ENCODE measurements at regions not wholly inside any gene's neighbourhood (a gene's known extent, or its start where the extent isn't known, plus 50 kb on each side); places are given as distances from the start of the nearest gene placed in this dataset.

DNA sequence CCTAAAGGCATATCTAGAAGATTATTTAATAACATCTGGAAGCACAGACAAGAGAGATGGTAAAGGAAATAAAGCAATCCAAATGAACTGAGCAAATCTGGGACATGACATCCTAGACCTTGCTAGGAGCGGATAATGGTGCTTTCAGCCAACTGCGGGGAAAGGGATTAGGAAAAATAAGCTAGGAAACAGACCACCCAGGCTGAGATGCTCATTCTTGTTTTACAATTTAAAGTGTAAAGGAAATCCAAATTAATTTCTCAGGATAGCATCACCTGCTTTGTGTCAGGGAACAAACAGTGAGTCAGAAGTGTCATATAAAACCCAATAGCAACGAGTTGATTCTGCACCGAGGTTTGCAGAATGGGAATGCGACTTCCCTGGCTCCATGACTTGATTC, 112.5 kb upstream of the CXCR4 start:
- TF ChIP-seq, protein P1, sequence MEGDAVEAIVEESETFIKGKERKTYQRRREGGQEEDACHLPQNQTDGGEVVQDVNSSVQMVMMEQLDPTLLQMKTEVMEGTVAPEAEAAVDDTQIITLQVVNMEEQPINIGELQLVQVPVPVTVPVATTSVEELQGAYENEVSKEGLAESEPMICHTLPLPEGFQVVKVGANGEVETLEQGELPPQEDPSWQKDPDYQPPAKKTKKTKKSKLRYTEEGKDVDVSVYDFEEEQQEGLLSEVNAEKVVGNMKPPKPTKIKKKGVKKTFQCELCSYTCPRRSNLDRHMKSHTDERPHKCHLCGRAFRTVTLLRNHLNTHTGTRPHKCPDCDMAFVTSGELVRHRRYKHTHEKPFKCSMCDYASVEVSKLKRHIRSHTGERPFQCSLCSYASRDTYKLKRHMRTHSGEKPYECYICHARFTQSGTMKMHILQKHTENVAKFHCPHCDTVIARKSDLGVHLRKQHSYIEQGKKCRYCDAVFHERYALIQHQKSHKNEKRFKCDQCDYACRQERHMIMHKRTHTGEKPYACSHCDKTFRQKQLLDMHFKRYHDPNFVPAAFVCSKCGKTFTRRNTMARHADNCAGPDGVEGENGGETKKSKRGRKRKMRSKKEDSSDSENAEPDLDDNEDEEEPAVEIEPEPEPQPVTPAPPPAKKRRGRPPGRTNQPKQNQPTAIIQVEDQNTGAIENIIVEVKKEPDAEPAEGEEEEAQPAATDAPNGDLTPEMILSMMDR (IDR thresholded peaks at IDR 0.05; ENCODE audit: low read length): no peak
- TF ChIP-seq EZH2 (IDR thresholded peaks at IDR 0.05; ENCODE audit: borderline replicate concordance, low read length): no peak
